ENCODE measurements at regions not wholly inside any gene's neighbourhood (a gene's known extent, or its start where the extent isn't known, plus 50 kb on each side); places are given as distances from the start of the nearest gene placed in this dataset.
"Not testable (repeated sequence)": the region's sequence is repeated elsewhere in the genome, so short reads cannot be mapped to it uniquely, and the experiment has no call there.

DNA sequence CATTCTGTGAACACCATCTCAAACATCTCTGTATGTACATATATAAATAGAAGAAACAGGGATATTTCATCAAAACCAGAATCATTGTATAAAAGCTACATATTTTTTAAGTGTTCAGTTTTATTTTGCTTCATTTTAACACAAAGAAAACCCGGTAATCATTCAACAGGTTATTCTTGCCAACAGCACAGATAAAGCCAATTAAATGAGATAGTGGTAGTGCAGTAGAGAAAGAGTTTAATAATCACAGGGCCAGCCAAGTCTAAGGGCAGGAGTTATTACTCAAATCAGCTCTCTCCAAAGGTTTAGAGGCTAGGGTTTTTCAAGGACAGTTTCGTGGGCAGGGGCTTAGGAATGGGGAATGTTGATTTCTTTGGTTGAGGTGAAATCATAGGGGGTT, 261.0 kb upstream of the KIF2A start:
- DNase-seq, result no peak

DNA sequence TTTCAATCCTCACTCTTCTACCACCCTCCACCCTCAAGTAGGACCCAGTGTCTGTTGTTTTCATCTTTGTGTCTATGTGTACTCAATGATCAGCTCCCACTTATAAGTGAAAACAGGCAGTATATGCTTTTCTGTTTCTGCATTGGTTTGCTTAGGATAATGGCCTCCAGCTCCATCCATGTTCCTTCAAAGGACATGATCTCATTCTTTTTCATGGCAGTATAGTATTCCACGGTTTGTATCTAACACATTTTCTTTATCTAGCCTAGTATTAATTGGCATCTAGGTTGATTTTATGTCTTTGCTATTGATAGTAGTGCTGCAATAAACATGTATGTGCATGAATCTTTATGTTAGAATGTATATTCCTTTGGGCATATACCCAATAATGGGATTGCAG, 259.8 kb upstream of the KIF2A start:
- DNase-seq, result no peak

DNA sequence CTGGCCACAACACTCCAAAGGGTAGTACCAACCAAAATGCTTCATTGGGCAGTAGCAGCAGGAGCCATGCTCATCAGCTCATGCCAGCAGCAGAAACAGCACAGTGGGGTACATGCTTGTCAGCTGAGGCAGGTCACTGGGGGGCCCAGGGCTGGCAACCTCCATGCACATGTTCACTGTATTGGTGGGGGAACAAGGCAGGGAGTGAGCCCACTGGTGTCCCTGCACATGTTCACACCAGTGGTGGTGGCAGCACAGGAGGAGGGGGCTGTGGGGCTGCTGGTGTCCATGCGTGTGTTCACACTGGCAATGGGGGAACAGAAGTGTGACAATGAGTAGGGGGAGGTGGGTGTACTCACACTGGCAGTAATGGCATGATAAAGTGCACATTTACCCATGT, 254.3 kb upstream of the KIF2A start:
- DNase-seq, result no peak

DNA sequence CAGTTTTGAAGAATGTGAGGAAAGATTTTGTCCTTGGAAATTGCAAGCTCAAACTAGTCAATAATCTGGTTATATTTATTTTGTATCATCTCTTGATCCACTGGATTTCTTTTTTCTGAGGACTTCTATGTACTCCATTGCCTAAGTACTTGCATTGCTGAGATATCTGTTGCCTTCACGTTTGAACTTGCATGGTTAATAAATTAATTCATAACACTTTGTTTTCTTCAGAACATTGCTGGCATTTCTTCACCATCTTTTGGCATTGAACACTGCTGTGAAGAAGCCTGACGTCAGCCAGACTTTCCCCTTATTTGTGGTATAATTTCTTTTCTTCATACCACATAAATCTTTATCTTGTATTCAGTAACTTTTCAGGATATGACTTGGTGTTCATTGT, 246.0 kb upstream of the KIF2A start:
- DNase-seq, result no peak

DNA sequence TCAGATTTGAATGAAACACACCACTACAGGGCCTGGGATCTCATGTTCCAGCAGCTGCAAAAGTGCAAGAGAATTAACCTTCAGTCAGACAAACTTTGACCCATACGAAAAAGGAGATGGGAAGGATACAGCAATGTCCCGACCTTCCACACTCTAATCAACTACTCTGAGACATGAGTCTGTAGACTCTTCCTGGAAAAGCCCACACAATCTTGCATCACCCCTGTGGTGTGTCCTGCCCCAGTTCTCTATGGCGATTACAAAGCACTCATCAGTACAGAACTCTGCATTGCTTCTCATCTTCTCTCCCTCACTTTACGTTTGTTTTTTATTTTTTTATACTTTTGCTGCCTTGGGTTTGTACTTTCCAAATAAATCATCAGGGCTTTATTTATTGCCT, 241.0 kb upstream of the KIF2A start:
- peak in 1 of 2 donors; percentile 40 for DNase-seq

DNA sequence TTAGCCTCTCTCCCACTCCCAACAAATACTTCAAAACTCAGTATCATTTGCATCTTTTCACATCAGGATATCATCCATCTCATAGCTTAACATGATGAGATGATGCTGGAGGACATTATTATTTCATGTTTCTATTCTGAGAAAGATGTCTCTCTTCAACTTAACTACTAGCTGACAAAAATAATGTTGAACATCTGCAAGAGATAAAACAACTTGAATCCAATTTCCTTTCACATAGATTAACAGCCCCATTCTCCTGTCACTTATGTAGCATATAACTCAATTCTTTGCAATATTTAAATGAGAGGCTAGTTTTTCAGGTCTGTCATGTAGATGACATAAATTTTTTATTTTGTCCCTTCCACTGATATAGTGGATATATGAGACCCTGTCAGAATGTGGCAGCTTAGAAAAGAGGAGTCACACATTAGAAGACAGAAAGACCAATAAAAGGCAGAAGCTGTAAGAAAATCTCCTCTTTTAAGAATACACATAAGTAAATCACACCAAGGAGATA, 239.2 kb upstream of the KIF2A start:
- DNase-seq, result no peak

DNA sequence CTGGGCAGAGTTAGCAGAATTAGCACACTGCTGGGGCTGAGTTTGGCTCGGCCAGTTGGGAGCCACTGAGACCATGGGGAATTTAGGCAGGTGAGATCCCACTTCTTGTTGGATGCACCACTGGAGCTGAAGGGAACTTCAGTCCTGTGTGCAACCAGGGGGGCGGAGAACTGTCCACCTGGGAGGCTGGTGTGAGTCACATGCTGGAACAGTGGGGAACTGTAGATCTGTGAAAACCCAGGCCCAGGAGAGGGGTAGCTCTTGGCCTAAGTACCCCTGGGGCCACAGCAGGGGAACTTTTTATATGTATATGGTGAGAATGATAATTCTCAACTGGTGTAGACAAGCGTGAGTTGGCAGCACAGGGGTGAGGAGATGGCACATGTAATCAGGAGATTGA, 237.5 kb upstream of the KIF2A start:
- no peak for DNase-seq

DNA sequence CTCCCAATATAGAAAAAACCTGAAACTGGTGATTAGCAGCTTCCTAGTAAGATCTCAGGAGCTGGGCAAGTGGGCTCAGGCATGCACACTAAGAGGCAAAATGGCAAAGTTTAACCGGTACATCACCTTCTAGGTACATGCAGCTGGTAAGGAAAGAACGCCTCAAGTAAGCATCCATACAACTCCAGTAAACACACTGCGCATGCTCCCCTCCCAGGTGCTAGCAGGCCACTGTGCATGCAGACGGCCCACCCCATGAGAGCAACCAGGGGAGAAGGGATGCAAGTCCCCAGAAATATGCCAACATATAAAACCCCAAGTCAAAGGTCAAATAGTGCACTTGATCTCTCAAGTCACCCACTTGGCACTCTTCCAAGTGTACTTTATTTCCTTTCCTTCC, 228.6 kb upstream of the KIF2A start:
- DNase-seq, result no peak

DNA sequence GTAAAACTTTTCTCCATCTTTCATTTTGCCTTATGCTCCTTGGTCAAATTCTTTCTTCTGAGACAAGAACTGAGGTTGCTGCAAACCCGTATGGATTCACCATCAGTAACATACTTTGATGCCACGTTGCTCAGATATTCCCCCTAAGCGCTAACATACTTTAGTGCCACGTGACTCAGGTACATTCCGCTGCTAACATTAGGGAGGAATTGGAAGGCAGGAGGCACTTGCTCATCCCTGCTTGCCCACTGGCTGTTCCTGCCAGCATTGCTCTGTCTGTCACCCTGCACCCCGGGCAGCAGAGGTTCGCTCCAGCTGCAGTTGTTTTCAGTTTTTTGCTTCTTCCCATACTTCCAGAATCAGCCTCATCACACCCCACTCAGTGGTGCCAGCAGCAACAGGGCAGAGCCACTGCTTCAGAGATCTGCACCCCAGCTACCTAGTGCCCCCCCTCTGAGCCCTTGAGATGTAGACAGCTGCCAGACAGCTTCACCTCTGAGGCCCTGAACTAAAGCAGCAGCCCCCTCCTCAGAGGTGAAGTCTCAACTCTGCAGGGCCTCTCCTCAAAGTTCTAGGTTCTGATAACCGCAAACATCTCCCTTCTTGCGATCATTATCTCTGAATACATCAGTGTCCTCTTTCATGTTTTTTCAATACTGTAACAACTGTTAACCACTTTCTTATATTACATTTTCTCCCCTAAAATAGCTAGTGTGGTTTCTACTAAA, 228.0 kb upstream of the KIF2A start:
- DNase-seq, result no peak

DNA sequence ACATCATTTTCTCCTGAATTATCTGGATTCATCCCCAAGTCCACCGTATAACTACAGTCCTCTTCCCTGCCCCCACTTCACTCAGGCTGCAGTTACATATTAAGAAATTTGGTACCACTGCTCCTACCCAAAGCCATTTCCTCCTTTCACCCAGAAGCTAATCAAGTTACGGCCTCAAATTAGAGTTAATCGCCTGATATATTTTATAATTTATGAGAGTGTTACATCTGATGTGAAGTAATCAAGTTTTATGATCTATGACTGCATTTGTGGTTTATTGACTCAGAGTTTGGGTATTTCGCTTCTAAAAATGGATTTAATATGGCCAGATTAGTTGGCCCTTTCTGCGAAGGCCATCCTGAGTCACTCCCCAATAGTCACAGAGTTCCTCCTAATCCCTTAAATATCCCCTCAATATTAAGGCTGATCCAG, 223.6 kb upstream of the KIF2A start:
- DNase-seq, result no peak

DNA sequence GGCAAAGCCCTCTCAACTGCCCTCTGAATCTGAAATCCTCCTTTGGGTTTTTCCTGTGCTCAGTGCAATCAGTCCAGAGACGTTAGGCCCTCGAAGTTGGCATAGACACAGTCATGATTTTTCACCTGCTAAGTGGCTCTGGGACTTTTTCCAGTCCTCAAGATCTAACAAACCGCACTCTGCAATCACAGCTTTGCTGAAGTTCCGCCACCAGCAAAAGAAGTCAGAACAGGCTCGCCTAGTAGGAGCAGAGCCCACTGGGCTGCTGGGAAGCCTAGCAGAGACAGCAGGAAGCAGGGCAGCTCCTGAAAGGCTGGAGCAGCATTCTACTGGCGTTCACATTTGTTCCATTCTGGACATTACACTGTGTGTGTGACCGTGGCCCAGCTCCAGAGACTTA, 222.8 kb upstream of the KIF2A start:
- no peak for DNase-seq

DNA sequence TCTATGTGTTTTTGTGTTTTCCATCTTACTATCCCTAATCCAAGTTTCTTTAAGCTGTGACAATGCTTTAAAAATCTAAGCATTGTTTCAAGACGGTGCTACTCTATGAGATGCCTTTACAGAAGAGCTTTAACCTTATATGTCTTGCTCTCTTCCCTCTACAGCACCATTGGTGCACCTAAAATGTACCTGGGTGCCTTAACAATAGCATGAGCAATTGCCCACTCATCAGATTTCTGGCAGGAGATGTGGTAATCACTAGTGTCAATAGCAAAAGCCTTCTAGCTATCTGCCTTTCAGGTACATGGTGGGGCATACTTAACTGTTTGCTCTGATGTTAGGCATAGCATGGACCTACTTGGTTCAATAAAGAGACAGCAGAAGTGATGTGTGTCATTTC, 222.3 kb upstream of the KIF2A start:
- DNase-seq, result no peak

DNA sequence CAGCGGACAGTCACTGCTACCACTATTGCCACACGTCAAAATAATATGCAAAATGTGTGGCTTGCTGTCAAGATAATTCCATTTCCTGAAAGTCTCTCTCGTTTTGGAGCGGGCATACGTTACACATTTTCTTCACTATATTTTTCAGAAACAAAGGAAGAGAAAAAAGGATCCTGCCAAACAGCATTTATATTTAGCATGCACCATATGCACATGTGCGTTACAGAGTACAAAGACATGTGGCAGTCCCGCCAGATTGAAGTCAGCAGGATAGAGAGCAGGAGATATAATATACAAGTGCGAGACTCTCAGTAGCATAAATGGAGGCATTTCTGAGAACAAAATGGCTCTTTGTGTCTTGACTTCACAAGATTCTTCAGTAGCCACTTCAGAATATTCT, 221.6 kb upstream of the KIF2A start:
- no peak for DNase-seq

DNA sequence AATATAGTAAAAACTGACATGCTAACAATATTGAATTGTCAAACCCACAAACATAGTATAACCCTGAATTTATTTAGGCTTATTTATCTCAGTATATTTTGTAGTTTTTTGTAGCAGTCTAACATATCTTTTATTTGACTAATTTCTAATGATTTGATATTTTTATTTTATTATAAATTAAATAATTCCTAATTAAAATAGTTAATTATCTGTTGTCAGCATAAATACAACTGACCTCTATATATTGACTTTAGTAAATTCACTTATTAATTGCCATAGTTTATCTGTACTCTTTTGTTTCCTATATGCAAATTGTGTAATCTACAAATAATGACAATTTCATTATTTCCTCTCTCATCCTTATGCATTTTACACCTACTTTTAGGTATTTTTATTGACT, 215.1 kb upstream of the KIF2A start:
- no peak for DNase-seq

DNA sequence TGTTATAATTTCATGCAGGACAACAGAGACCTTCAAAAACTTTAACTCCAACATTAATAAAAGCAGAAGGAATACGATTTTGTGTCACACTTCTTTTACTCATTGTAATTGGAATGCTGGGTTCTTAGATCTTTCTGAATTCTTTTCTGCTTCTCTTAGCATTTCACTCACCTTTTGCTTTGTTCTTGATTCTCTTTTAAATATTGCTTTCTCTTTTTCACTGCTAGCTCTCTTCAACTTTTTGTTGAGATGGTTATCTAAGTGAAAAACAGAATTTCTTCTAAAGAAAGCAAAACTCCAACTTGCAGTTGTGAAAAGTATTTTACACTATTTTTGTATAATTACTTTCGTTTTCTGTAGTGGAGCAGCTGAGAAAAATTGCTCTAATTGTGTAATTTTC, 212.6 kb upstream of the KIF2A start:
- DNase-seq, result no peak

DNA sequence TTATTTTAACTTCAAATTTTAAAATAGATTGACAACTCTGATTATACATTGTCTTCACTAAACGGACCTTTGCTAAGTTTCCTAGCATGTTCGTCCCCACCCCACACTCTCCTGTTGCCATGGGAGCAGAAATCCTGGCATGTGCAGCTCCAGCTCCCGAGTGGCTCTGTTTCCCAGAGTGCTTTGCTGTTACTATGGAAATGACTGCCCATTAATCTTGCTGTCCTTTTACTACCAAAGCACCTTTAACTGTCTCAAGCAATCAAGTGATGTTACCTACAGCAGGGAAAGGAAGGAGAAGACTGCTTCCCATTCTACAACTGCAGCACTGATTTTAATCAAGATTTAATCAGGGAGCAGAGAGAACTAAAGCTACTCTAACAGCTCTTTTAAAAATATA, 212.0 kb upstream of the KIF2A start:
- DNase-seq, result no peak

DNA sequence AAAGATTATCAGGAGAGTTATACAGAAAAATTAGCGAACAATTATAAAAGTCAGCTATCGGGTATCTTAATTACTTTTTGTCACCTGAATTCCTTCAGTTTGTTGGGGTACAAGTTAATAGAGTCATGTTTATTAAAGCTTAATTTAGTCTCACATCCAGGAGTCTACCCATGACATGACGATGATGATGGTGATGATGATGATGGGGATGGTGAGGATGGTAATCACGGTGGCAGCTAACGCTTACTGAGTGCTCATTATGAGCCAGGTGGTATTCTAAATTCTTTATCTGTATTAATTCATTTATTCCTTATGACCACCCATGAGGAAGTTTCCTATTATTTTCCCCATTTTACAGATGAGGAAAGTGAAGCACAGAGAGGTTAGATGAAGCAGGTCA, 208.6 kb upstream of the KIF2A start:
- DNase-seq, result no peak

DNA sequence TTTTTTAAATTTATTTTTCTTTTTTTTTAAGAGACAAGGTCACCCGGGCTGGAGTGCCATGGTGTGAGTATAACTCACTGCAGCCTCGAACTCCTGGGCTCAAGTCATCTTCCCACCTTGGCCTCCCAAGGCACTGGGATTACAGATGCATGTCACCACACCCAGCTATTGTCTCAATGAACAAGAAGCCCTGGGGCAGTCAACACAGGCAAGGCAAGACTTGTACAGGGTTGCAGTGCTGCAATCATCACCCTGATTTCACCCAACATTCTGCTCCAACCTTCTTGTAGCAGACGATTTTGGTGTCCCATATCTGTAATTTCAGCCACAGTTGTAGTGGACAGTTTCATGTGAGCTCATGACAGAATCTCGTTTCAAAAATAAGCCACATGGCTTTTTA, 205.8 kb upstream of the KIF2A start:
- no peak for DNase-seq

DNA sequence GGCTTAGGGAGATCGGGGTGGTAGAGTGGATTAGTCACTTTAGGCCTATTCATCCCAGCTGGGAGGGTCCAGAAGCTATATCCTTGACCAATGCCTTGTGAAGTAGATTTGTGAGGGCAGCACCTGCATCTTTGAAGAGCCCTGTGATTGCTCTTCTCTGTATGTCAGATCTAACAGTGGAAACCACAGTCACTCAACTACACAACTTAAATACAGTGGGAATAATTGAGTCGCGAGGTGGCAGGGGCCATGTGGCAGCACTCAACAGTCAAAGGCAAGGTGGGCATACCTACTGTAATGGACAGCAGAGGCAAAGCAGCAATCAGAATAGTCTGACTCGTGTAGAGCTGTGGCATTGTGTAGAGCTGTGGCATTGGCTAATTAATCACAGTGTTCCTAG, 202.1 kb upstream of the KIF2A start:
- not testable (repeated sequence) for DNase-seq

DNA sequence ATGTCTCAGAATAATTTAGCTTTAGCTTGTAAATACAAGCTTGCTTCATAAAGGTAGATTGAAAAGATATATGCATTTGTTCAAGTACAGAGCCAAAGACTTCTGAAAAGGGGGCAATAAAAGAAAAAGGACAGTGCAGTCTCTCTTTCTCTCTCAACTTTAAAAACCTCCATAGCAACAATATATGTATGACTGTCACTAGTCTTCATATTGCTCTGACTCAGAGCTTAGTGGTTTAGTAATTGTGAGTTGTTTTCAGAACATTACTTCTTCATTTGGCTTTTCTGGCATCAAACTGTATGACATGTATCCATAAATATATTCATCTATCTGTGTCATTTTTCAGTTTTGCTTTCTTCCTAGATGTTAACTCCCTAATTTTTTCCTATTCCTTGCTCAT, 194.6 kb upstream of the KIF2A start:
- no peak for DNase-seq

DNA sequence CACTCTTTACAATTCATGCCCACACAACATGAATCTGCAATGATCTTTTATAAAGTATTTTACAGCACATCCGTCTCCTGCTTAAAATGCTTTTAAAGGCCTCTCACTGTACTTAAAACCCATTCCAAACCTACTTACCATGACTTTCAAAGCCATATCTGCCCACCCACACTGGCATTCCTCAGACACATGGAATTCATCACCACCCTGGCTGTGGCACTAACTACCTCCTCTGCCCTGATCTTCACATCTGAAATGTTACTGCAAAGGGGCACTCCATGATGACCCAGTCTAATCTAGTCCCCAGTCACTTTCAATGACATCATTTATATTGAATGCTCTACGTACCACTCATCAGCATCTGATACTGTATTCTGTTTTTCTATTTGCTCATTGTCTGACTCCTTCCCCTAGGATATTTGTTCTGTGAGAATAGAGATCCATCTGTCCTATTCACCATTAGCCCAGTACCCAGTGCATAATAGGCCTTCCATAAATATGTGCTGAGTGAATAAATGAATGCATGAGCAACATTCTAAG, 193.2 kb upstream of the KIF2A start:
- no peak for DNase-seq

DNA sequence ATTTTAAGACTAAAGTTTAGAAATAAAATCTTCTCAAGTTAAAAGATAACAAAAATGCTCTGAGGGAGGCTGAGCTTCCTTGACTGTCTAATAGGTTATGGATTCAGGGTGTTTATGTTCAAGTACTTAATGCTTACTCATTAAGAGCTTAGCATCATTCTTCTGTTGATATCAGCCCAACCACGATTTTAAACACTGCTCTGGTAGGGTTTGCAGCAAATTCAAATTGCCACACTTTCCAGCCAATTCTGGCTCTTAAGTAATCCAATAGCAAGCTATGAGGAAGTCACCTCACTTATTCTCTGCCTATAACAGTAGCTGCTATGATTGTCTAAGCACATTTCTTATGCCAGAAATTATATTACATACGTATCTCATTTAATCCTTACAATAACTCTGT, 191.0 kb upstream of the KIF2A start:
- DNase-seq, result no peak

DNA sequence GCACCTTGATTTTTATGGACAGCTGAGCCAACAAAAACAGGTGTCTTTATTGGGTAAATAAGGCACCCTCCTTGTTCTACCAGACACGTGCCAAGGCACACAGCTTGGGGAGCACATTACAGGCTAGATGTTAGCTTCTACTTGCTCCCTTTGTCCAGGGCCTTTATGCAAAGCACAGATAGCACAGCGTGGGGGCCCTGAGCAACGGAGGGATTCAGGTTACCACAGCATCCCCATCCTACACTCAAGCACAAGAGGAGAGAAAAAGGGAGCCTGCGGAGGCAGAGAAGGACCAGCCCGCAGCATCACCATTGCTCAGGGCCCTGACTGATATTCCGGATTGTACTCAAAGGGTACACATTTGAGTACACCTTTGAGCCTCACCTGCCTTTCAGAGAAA, 181.7 kb upstream of the KIF2A start:
- DNase-seq, result no peak

DNA sequence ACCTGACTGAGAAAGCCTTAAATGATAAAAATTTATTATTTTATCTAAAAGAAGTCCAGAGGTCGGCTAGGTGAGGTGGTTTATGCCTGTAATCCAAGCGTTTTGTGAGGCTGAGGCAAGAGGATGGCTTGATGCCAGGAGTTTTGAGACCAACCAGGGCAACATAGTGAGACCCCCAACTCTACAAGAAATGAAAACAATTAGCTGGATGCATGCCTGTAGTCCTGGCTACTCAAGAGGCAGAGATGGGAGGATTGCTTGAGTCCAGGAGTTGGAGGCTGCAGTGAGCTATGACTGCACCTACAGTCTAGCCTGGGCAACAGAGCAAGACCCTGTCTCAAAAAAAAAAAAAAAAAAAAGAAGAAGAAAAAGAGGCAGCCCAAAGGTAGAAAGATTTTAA, 179.9 kb upstream of the KIF2A start:
- no peak for DNase-seq
